Sigmoid colon (tissue), 3 donors: ENCODE measurements at regions not wholly inside any gene's neighbourhood (a gene's known extent, or its start where the extent isn't known, plus 50 kb on each side); places are given as distances from the start of the nearest gene placed in this dataset.

Source experiments
- POLR2A ChIP-seq, 2 donors: fragments of 450-650 bp; IDR thresholded peaks; one replicate each; pipeline ENCODE4 v1.6.1; 2016; ENCODE audit warnings: antibody characterized with exemption in 2 of 2, mild to moderate bottlenecking in 2 of 2, moderate library complexity in 2 of 2
- TF ChIP-seq, protein P1 (sequence below), 4 experiments: fragments of 450-650 bp in 3 of 4; fragments of 200-600 bp in 1 of 4; IDR thresholded peaks; one replicate each; pipeline ENCODE4 v1.5.1; 2016 to 2019; ENCODE audit warnings: antibody characterized with exemption in 4 of 4, mild to moderate bottlenecking in 3 of 4, moderate library complexity in 2 of 4

DNA sequence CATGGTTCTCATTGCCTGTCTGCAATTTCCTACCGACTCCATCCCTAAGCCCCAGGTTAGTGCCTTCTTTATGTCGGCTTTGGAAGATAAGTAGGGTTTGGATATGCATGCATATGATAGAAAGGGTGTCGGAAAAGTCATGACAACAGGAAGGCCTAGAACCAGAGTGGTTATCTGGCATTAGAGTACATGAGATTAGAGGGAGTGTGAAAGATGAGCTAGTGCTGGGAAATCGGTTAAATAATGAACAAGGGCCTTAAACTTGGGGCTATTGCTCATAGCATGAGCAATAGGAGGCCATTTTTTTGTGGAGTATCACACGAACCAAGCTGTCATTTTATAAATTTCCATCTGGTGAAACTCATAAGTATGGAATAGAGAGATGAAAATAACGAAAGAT, 54.0 kb upstream of the LPP start:
- no peak for TF ChIP-seq POLR2A (IDR thresholded peaks at IDR 0.05)
- TF ChIP-seq, protein P1, sequence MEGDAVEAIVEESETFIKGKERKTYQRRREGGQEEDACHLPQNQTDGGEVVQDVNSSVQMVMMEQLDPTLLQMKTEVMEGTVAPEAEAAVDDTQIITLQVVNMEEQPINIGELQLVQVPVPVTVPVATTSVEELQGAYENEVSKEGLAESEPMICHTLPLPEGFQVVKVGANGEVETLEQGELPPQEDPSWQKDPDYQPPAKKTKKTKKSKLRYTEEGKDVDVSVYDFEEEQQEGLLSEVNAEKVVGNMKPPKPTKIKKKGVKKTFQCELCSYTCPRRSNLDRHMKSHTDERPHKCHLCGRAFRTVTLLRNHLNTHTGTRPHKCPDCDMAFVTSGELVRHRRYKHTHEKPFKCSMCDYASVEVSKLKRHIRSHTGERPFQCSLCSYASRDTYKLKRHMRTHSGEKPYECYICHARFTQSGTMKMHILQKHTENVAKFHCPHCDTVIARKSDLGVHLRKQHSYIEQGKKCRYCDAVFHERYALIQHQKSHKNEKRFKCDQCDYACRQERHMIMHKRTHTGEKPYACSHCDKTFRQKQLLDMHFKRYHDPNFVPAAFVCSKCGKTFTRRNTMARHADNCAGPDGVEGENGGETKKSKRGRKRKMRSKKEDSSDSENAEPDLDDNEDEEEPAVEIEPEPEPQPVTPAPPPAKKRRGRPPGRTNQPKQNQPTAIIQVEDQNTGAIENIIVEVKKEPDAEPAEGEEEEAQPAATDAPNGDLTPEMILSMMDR (IDR thresholded peaks at IDR 0.05) = no peak
